SK-N-SH treated with all-trans-retinoic acid at 6 μM for 48 hours (cell line): ENCODE measurements at regions not wholly inside any gene's neighbourhood (a gene's known extent, or its start where the extent isn't known, plus 50 kb on each side); places are given as distances from the start of the nearest gene placed in this dataset.
"Not testable (repeated sequence)": the region's sequence is repeated elsewhere in the genome, so short reads cannot be mapped to it uniquely, and the experiment has no call there.

Source experiments
- ATAC-seq: fragments of 200-7000 bp; cut with Tn5 transposase; 3 replicates; pipeline ENCODE4 v1.9.1; 2020; ENCODE audit warnings: mild to moderate bottlenecking, moderate library complexity
- ARNTL ChIP-seq: fragments of 450-650 bp; formaldehyde crosslinking; IDR thresholded peaks from 2 replicates; pipeline ENCODE4 v1.5.0; 2020; ENCODE audit warnings: low read depth, mild to moderate bottlenecking, moderate library complexity, borderline replicate concordance
- BACH2 ChIP-seq: fragments of 250-450 bp; sonication (Bioruptor Pico); IDR thresholded peaks from 2 replicates; pipeline ENCODE4 v1.9.0; 2021; ENCODE audit warnings: mild to moderate bottlenecking, borderline replicate concordance
- CREB5 ChIP-seq: fragments of 250-450 bp; sonication (Bioruptor Pico); IDR thresholded peaks from 2 replicates; pipeline ENCODE4 v1.5.1; 2020; ENCODE audit warnings: low read depth, mild to moderate bottlenecking, moderate library complexity
- CSDC2 ChIP-seq: fragments of 250-450 bp; sonication (Bioruptor Pico); IDR thresholded peaks from 2 replicates; pipeline ENCODE4 v1.5.0; 2020; ENCODE audit warnings: mild to moderate bottlenecking, moderate library complexity
- CSRNP3 ChIP-seq: fragments of 250-450 bp; sonication (Bioruptor Pico); IDR thresholded peaks from 2 replicates; pipeline ENCODE4 v1.5.1; 2021; ENCODE audit warnings: mild to moderate bottlenecking, moderate library complexity
- GLIS3 ChIP-seq: fragments of 250-450 bp; sonication (Bioruptor Pico); IDR thresholded peaks from 2 replicates; pipeline ENCODE4 v1.5.0; 2020; ENCODE audit warnings: mild to moderate bottlenecking, moderate library complexity
- ISL1 ChIP-seq: fragments of 250-450 bp; sonication (Bioruptor Pico); IDR thresholded peaks from 2 replicates; pipeline ENCODE4 v2.1.2; 2022; ENCODE audit warnings: mild to moderate bottlenecking, moderate library complexity
- OSR1 ChIP-seq: fragments of 250-450 bp; sonication (Bioruptor Pico); IDR thresholded peaks from 2 replicates; pipeline ENCODE4 v1.8.0; 2022; ENCODE audit warnings: moderate library complexity, mild to moderate bottlenecking, inconsistent platforms
- PATZ1 ChIP-seq: fragments of 250-450 bp; sonication (Bioruptor Pico); IDR thresholded peaks from 2 replicates; pipeline ENCODE4 v1.8.0; 2020; ENCODE audit warnings: mild to moderate bottlenecking, moderate library complexity, borderline replicate concordance
- POU6F1 ChIP-seq: fragments of 250-450 bp; sonication (Bioruptor Pico); IDR thresholded peaks from 2 replicates; pipeline ENCODE4 v1.8.0; 2021; ENCODE audit warnings: low read depth, mild to moderate bottlenecking, moderate library complexity, borderline replicate concordance
- PPARA ChIP-seq: fragments of 250-450 bp; sonication (Bioruptor Pico); IDR thresholded peaks from 2 replicates; pipeline ENCODE4 v1.5.0; 2020; ENCODE audit warnings: mild to moderate bottlenecking, borderline replicate concordance
- RARB ChIP-seq: fragments of 250-450 bp; sonication (Bioruptor Pico); IDR thresholded peaks from 2 replicates; pipeline ENCODE4 v1.8.0; 2021; ENCODE audit warnings: mild to moderate bottlenecking, moderate library complexity
- SNAI2 ChIP-seq: fragments of 250-450 bp; sonication (Bioruptor Pico); IDR thresholded peaks from 2 replicates; pipeline ENCODE4 v1.5.0; 2020; ENCODE audit warnings: mild to moderate bottlenecking, moderate library complexity
- TCF4 ChIP-seq: fragments of 250-450 bp; sonication (Bioruptor Pico); IDR thresholded peaks from 2 replicates; pipeline ENCODE4 v1.8.0; 2021; ENCODE audit warnings: mild to moderate bottlenecking, moderate library complexity, borderline replicate concordance
- TOX ChIP-seq: fragments of 250-450 bp; sonication (Bioruptor Pico); IDR thresholded peaks from 2 replicates; pipeline ENCODE4 v1.8.0; 2021; ENCODE audit warnings: mild to moderate bottlenecking, moderate library complexity, borderline replicate concordance
- ZC3H10 ChIP-seq: fragments of 250-450 bp; sonication (Bioruptor Pico); IDR thresholded peaks from 2 replicates; pipeline ENCODE4 v1.5.1; 2021; ENCODE audit warnings: mild to moderate bottlenecking, moderate library complexity
- ZFP3 ChIP-seq: fragments of 250-450 bp; sonication (Bioruptor Pico); IDR thresholded peaks from 2 replicates; pipeline ENCODE4 v1.5.0; 2020; ENCODE audit warnings: mild to moderate bottlenecking, moderate library complexity
- ZFP30 ChIP-seq: fragments of 450-650 bp; formaldehyde crosslinking; IDR thresholded peaks from 2 replicates; pipeline ENCODE4 v1.5.0; 2022; ENCODE audit warnings: mild to moderate bottlenecking, moderate library complexity
- ZNF565 ChIP-seq: fragments of 450-650 bp; formaldehyde crosslinking; conservative IDR thresholded peaks from 2 replicates; pipeline ENCODE4 v1.5.0; 2020; ENCODE audit warnings: low read depth, mild to moderate bottlenecking, moderate library complexity
- ZNF70 ChIP-seq: fragments of 450-650 bp; formaldehyde crosslinking; IDR thresholded peaks from 2 replicates; pipeline ENCODE4 v1.5.0; 2020; ENCODE audit warnings: mild to moderate bottlenecking, moderate library complexity
- ZNF8 ChIP-seq: fragments of 450-650 bp; formaldehyde crosslinking; IDR thresholded peaks from 2 replicates; pipeline ENCODE4 v1.5.0; 2020; ENCODE audit warnings: mild to moderate bottlenecking, moderate library complexity

GRCh38 chr4:163694385-163694784 is 199.9 kb downstream of the TMA16 start:
- TF ChIP-seq PATZ1 (CRISPR knock-in tag) (no peak), ZC3H10 (CRISPR knock-in tag) (0 out of 2 replicates have a peak, but pooled peaks have one; percentile 62), TOX (CRISPR knock-in tag) (peak; percentile 48; the same call in 1 of the 2 replicates)
- peak; percentile 88 for ATAC-seq

- TF ChIP-seq TOX (CRISPR knock-in tag) (no peak), ZNF70 (no peak), GLIS3 (no peak), CREB5 (no peak), BACH2 (CRISPR knock-in tag) (no peak)
- ATAC-seq, result no peak; the same call in 2 of the 3 replicates
Measured at GRCh38 chr4:163697121-163697520, 202.6 kb downstream of the TMA16 start.

GRCh38 chr4:163700383-163700782 is 205.9 kb downstream of the TMA16 start:
- not testable (repeated sequence) for ATAC-seq

GRCh38 chr4:163701916-163702315 is 207.4 kb downstream of the TMA16 start:
- ATAC-seq, result peak; percentile 84
- no peak for TF ChIP-seq TOX (CRISPR knock-in tag)
- TF ChIP-seq ZC3H10 (CRISPR knock-in tag), result no peak
- TF ChIP-seq POU6F1 (CRISPR knock-in tag), result no peak
- no peak for TF ChIP-seq ZNF70
- no peak for TF ChIP-seq OSR1 (CRISPR knock-in tag)
- no peak for TF ChIP-seq ZNF8 (CRISPR knock-in tag)
- no peak for TF ChIP-seq SNAI2
- TF ChIP-seq RARB (CRISPR knock-in tag), result no peak
- TF ChIP-seq PPARA (CRISPR knock-in tag), result no peak
- no peak for TF ChIP-seq ARNTL (CRISPR knock-in tag)
- no peak for TF ChIP-seq ZFP3 (CRISPR knock-in tag)
- no peak for TF ChIP-seq GLIS3
- no peak for TF ChIP-seq CREB5
- no peak for TF ChIP-seq ZNF565 (CRISPR knock-in tag)
- TF ChIP-seq PATZ1 (CRISPR knock-in tag), result no peak
- no peak for TF ChIP-seq ISL1 (CRISPR knock-in tag)
- TF ChIP-seq CSDC2 (CRISPR knock-in tag), result no peak
- TF ChIP-seq ZFP30 (CRISPR knock-in tag), result no peak
- no peak for TF ChIP-seq TCF4
- TF ChIP-seq, all 23 proteins: peak for 0

GRCh38 chr4:163702736-163703135 is 208.2 kb downstream of the TMA16 start:
- ATAC-seq, result peak; percentile 35; the same call in 1 of the 3 replicates
- TF ChIP-seq ZNF565 (CRISPR knock-in tag) (no peak), CREB5 (no peak), CSRNP3 (CRISPR knock-in tag) (no peak), ZNF8 (CRISPR knock-in tag) (no peak), POU6F1 (CRISPR knock-in tag) (no peak), GLIS3 (no peak), TOX (CRISPR knock-in tag) (no peak), ZFP30 (CRISPR knock-in tag) (no peak)
